Adrenal gland (tissue), 5 donors: ENCODE measurements at regions not wholly inside any gene's neighbourhood (a gene's known extent, or its start where the extent isn't known, plus 50 kb on each side); places are given as distances from the start of the nearest gene placed in this dataset.

Source experiments
- POLR2A ChIP-seq, 2 donors: fragments of 450-650 bp; IDR thresholded peaks; one replicate each; pipeline ENCODE4 v1.6.1; 2017; ENCODE audit warnings: antibody characterized with exemption in 2 of 2, mild to moderate bottlenecking in 2 of 2, moderate library complexity in 1 of 2
- TF ChIP-seq, protein P1 (sequence below), 6 experiments: fragments of 450-650 bp in 4 of 6; fragments of 200-600 bp in 2 of 6; sonication (generic) in 1 of 6; IDR thresholded peaks; 1 replicate in 5 of 6; 2 replicates in 1 of 6; pipeline versions ENCODE4 v1.5.1 to v1.8.0; 2016 to 2021; ENCODE audit warnings: antibody characterized with exemption in 6 of 6, mild to moderate bottlenecking in 2 of 6, moderate library complexity in 1 of 6
- donor health status: DM: no; HTN: no; CAD: no.

DNA sequence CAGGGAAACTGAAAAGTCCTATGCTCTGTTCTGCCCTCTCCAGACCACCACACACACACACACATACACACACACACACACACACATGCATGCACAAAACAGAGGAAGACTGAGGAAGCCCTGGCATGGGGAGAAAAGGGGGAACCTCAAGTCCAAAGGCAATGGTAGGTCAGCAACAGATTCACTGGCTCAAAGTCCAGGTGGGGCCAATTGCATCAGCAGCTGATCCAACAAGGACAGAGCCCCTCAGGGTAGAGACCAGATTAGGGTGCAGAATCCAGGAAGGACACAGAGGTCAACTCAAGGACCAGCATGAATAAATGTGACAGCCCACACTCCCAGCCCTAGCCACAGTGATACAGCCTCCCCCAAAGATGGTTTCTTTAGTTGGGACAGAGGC is 425.0 kb upstream of the SOX5 start:
- TF ChIP-seq, protein P1, sequence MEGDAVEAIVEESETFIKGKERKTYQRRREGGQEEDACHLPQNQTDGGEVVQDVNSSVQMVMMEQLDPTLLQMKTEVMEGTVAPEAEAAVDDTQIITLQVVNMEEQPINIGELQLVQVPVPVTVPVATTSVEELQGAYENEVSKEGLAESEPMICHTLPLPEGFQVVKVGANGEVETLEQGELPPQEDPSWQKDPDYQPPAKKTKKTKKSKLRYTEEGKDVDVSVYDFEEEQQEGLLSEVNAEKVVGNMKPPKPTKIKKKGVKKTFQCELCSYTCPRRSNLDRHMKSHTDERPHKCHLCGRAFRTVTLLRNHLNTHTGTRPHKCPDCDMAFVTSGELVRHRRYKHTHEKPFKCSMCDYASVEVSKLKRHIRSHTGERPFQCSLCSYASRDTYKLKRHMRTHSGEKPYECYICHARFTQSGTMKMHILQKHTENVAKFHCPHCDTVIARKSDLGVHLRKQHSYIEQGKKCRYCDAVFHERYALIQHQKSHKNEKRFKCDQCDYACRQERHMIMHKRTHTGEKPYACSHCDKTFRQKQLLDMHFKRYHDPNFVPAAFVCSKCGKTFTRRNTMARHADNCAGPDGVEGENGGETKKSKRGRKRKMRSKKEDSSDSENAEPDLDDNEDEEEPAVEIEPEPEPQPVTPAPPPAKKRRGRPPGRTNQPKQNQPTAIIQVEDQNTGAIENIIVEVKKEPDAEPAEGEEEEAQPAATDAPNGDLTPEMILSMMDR (IDR thresholded peaks at IDR 0.05), result no peak
- TF ChIP-seq POLR2A (IDR thresholded peaks at IDR 0.05), result no peak
